SK-N-SH treated with all-trans-retinoic acid at 6 μM for 48 hours (cell line): ENCODE measurements at regions not wholly inside any gene's neighbourhood (a gene's known extent, or its start where the extent isn't known, plus 50 kb on each side); places are given as distances from the start of the nearest gene placed in this dataset.

Experiments
- GLIS3 ChIP-seq: fragments of 250-450 bp; sonication (Bioruptor Pico); IDR thresholded peaks from 2 replicates; pipeline ENCODE4 v1.5.0; 2020; ENCODE audit warnings: mild to moderate bottlenecking, moderate library complexity
- RARB ChIP-seq: fragments of 250-450 bp; sonication (Bioruptor Pico); IDR thresholded peaks from 2 replicates; pipeline ENCODE4 v1.8.0; 2021; ENCODE audit warnings: mild to moderate bottlenecking, moderate library complexity
- ZFP3 ChIP-seq: fragments of 250-450 bp; sonication (Bioruptor Pico); IDR thresholded peaks from 2 replicates; pipeline ENCODE4 v1.5.0; 2020; ENCODE audit warnings: mild to moderate bottlenecking, moderate library complexity
- ZFP30 ChIP-seq: fragments of 450-650 bp; formaldehyde crosslinking; IDR thresholded peaks from 2 replicates; pipeline ENCODE4 v1.5.0; 2022; ENCODE audit warnings: mild to moderate bottlenecking, moderate library complexity

DNA sequence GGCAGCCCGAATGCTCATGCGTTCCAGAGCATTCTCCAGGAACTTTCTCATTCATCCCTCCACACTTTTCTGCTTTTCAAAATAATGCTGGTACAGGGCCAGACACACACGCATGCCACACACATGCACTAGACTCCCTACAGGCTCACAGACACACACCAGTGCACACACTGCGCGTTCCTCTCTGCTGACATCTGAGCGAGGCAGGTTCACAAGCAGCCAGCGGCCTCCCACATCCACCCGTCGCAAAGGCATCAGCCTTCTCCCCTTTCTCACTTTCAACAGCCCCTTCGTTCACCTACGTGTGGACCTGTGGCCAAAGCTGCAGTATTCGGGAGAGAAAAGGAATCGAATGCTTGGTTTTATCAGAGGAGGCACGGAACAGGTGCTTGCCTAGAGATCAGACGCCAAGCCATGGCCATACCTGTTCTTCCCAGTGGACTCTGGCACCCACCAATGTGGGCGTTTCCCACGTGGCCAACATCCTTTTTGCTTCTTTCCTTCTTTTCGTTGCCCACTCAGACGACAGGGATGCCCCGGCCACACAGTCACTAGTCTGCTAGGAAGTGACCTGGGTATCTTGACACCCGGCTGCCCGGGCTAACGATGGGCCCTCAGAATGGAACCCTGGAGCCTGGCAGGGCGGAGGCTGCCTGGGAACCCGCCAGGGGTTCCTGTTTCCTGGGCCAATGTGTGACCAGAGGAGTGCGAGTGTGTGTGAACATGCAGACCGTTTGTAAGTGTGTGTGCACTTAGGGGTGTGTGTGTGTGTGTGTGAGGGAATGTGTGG, 85.8 kb upstream of the ID2 start:
- TF ChIP-seq ZFP3 (CRISPR knock-in tag) (no peak), RARB (CRISPR knock-in tag) (no peak), ZFP30 (CRISPR knock-in tag) (no peak), GLIS3 (CRISPR knock-in tag) (no peak)
